AG04450 (cell line): ENCODE measurements at regions not wholly inside any gene's neighbourhood (a gene's known extent, or its start where the extent isn't known, plus 50 kb on each side); places are given as distances from the start of the nearest gene placed in this dataset.
"Not testable (repeated sequence)": the region's sequence is repeated elsewhere in the genome, so short reads cannot be mapped to it uniquely, and the experiment has no call there.

Experiments used
- CTCF ChIA-PET: fragments of 300-600, 350-600 bp; formaldehyde crosslinking; extraction: SDS; loops from one replicate; lab custom pipeline; 2022; ENCODE audit warnings: antibody characterized with exemption, inconsistent platforms; lab: Charles Lee
- POLR2A ChIA-PET: fragments of 350-600 bp; formaldehyde crosslinking; extraction: SDS; loops from one replicate; lab custom pipeline; 2021; ENCODE audit warnings: antibody characterized with exemption, inconsistent platforms; lab: Yijun Ruan, JAX
- DNase-seq: peaks from one replicate; pipeline ENCODE4 v3.0.0-alpha.2; 2011; ENCODE audit warnings: low read depth, low spot score
- H3K27ac ChIP-seq: one replicate; pipeline ENCODE4 v1.5.1; 2012; ENCODE audit warnings: low read depth, low read length, control low read depth
- H3K27me3 ChIP-seq: one replicate; pipeline ENCODE4 v1.6.0; 2012; ENCODE audit warnings: low read length; ENCODE audit not compliant: control insufficient read depth, insufficient read depth
- H3K4me3 ChIP-seq: 2 replicates; pipeline ENCODE4 v1.5.1; 2011; ENCODE audit warnings: mild to moderate bottlenecking, low read depth, low read length, control low read depth
- H3K9me3 ChIP-seq: 2 replicates; pipeline ENCODE4 v1.5.1; 2012; ENCODE audit warnings: low read length; ENCODE audit not compliant: control insufficient read depth, insufficient read depth
- TF ChIP-seq, protein P1 (sequence below): IDR thresholded peaks from 2 replicates; pipeline ENCODE4 v1.5.1; 2011; ENCODE audit warnings: low read depth, low read length, control low read depth, inconsistent platforms

DNA sequence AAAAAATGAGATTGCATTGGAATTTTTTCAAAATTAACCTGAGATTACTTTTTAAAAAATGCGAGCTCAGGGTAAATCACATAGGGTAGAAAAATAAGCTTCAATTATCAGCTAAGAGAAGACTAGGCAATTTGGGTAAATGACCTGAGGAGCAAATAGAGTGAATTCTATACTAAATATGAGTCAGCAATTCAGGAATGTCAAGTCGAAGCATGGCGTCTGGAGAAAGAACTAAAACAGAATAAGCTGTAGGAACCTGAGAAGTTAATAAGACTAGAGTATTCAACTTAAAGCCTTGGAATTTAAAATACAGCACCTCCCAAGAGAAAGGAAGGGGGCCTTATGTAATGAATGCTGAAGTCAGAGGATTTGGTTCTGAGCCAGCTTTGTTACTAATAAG, 487.0 kb downstream of the SUCLG1 start:
- POLR2A ChIA-PET: no interaction called here
- H3K9me3 ChIP-seq: no peaks in the 10 kb centered on the region

DNA sequence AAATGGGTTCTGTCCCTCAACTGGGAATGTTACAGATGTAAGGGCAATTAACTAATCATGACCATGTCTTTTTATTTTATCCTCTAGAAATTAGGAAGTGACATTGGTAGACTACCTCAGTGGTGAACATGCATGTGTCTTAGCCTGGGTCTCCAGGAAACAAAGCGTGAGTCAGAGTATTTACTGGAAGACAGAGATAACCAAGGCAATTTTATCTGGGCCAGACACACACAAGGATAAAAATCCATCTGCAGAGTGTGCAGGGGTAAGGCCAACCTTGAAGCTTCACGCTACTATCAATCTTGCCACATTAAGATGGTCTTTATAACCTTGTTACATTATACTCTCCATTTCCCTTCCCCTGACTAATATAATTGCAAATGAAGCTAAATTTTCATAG, 487.5 kb downstream of the SUCLG1 start:
- TF ChIP-seq, protein P1, sequence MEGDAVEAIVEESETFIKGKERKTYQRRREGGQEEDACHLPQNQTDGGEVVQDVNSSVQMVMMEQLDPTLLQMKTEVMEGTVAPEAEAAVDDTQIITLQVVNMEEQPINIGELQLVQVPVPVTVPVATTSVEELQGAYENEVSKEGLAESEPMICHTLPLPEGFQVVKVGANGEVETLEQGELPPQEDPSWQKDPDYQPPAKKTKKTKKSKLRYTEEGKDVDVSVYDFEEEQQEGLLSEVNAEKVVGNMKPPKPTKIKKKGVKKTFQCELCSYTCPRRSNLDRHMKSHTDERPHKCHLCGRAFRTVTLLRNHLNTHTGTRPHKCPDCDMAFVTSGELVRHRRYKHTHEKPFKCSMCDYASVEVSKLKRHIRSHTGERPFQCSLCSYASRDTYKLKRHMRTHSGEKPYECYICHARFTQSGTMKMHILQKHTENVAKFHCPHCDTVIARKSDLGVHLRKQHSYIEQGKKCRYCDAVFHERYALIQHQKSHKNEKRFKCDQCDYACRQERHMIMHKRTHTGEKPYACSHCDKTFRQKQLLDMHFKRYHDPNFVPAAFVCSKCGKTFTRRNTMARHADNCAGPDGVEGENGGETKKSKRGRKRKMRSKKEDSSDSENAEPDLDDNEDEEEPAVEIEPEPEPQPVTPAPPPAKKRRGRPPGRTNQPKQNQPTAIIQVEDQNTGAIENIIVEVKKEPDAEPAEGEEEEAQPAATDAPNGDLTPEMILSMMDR: no peak
- Histone ChIP-seq H3K27me3 (no peaks in the 10 kb centered on the region), H3K9me3 (no peaks in the 10 kb centered on the region), H3K27ac (no peak overlapping the region), H3K4me3 (no peak overlapping the region)
- no peak for DNase-seq
- ChIA-PET CTCF (no interaction called here), POLR2A (no interaction called here)

More for the DNA sequence above, 487.0 kb downstream of the SUCLG1 start:
- H3K4me3 ChIP-seq: no peak overlapping the region
- CTCF ChIA-PET: no interaction called here
- no peaks in the 10 kb centered on the region for H3K27me3 ChIP-seq
- TF ChIP-seq, protein P1: no peak
- no peak overlapping the region for H3K27ac ChIP-seq
- DNase-seq: no peak

DNA sequence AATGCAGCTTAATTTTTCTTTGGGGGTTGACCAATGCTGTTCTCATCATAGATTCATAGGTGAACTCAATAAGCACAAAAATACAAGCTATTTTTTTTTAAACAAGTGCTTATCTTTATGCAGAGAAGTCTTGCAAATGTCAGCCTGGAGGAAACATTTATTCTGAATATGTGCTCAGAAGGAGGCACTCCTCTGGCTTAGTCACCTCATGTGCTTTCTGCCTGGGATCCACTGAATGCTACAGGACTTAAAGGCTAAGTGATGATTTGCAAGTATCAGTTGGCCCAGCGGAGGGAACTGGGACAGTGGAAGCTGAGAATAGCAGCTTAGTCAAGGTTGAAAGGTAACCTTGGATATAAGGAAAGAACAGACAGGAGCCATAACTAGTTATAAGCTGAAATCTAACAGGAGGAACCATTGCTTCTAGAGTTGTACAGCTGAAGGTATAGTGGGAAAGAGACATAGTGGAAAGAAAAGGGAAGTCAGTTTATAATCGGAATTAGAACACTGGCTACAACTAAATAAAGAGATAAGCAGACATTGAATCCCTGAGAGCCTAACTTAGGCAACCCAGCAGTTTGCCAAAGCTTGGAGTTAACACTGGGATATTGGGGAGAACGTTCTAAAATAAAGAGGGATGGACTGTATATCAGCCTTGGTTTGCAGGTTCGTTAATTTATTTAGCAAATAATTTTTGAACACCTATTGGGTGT, 488.7 kb downstream of the SUCLG1 start:
- H3K27me3 ChIP-seq: no peaks in the 10 kb centered on the region
- ChIA-PET CTCF (no interaction called here), POLR2A (no interaction called here)
- no peak overlapping the region for H3K27ac ChIP-seq
- no peak overlapping the region for H3K4me3 ChIP-seq
- no peak for DNase-seq
- TF ChIP-seq, protein P1: no peak
- H3K9me3 ChIP-seq: no peaks in the 10 kb centered on the region

DNA sequence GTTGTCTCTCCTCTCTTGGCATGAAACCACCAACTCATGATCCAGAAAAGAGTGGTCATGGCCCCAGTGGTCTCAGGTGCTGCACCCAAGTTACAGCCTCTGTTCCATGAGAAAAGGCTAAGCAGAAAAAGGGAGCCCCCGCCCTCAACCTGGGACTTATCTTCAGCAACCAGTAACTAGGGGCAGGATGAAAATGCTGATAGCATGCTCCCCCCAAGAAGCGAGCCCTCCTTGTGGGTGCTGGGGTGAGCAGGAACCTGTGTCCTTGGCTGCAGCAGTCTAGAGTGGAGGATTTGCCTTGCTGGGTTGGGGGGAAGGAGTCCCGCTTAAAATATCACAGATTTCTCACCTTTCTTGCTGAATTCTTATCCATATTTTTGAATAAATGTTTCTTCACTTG, 490.0 kb downstream of the SUCLG1 start:
- Histone ChIP-seq H3K4me3 (no peak overlapping the region), H3K9me3 (no peaks in the 10 kb centered on the region), H3K27me3 (no peaks in the 10 kb centered on the region), H3K27ac (peak overlapping the region; percentile 21)
- DNase-seq: no peak
- ChIA-PET POLR2A (no interaction called here), CTCF (no interaction called here)
- TF ChIP-seq, protein P1: no peak

DNA sequence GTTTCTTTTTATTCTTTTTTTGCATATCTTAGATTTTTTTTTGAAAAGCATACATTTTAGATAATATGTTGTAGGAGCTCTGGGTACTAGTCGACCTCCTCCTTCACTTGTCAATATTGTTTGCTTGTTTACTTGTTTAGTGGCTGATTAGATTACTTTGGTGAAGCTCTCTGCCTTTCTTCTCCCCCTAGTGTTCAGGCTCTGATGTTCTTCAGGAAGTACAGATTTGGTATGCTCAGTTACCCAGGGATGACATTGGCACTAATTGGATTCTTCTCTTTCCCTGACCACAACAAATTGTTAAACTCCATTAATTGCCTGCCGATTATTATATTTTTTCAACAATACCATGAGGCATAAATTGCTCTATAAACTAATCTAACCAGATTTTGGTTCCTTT, 491.2 kb downstream of the SUCLG1 start:
- no peaks in the 10 kb centered on the region for H3K9me3 ChIP-seq
- H3K27ac ChIP-seq: no peak overlapping the region
- TF ChIP-seq, protein P1: no peak
- no peaks in the 10 kb centered on the region for H3K27me3 ChIP-seq
- no peak for DNase-seq
- CTCF ChIA-PET: no interaction called here
- POLR2A ChIA-PET: no interaction called here
- no peak overlapping the region for H3K4me3 ChIP-seq

- H3K27ac ChIP-seq, POLR2A ChIA-PET, H3K27me3 ChIP-seq, H3K4me3 ChIP-seq, CTCF ChIA-PET, DNase-seq, H3K9me3 ChIP-seq: not testable (repeated sequence)
These were observed 492.1 kb downstream of the SUCLG1 start for GRCh38 chr2:83966946-83967345.
